Stomach (tissue), 8 donors: ENCODE measurements at regions not wholly inside any gene's neighbourhood (a gene's known extent, or its start where the extent isn't known, plus 50 kb on each side); places are given as distances from the start of the nearest gene placed in this dataset.

Source experiments
- DNase-seq, 2 donors: peaks; one replicate each; pipeline versions ENCODE4 v3.0.0 to v3.0.0-alpha.2; 2013 to 2019
- H3K27ac ChIP-seq, 5 donors: fragments of 200-600 bp in 4 of 5; sonication (generic) in 4 of 5; one replicate each; pipeline ENCODE4 v1.5.1; 2013 to 2019; ENCODE audit warnings: mild to moderate bottlenecking in 1 of 5, moderate library complexity in 1 of 5
- H3K27me3 ChIP-seq, 3 donors: fragments of 200-600 bp; sonication (generic); one replicate each; pipeline ENCODE4 v1.5.1; 2017 to 2019; ENCODE audit warnings: mixed run types in 1 of 3
- H3K36me3 ChIP-seq, 4 donors: fragments of 200-600 bp; sonication (generic); 1 replicate in 3 of 4; 2 replicates in 1 of 4; pipeline ENCODE4 v1.5.1; 2016 to 2019
- H3K4me1 ChIP-seq, 4 donors: fragments of 200-600 bp; sonication (generic); one replicate each; pipeline ENCODE4 v1.5.1; 2016 to 2019
- H3K4me3 ChIP-seq, 4 donors: fragments of 200-600 bp; sonication (generic) in 3 of 4; one replicate each; pipeline ENCODE4 v1.5.1; 2016 to 2019; ENCODE audit warnings: mild to moderate bottlenecking in 1 of 4
- H3K9me3 ChIP-seq, 4 donors: fragments of 200-600 bp; sonication (generic); one replicate each; pipeline ENCODE4 v1.5.1; 2016 to 2019
- CTCF ChIP-seq, 7 experiments: fragments of 450-650 bp in 4 of 7; fragments of 200-600 bp in 3 of 7; sonication (generic) in 3 of 7; IDR thresholded peaks; one replicate each; pipeline ENCODE4 v1.5.1; 2016 to 2019; ENCODE audit warnings: antibody characterized with exemption in 7 of 7, control low read depth in 2 of 7, mild to moderate bottlenecking in 1 of 7
- EP300 ChIP-seq: sonication (generic); formaldehyde crosslinking; IDR thresholded peaks from one replicate; pipeline ENCODE4 v1.6.1; 2017; ENCODE audit warnings: antibody characterized with exemption
- POLR2A ChIP-seq, 4 donors: fragments of 450-650 bp; IDR thresholded peaks; one replicate each; pipeline ENCODE4 v1.6.1; 2016; ENCODE audit warnings: antibody characterized with exemption in 4 of 4, control low read depth in 2 of 4, mild to moderate bottlenecking in 1 of 4, moderate library complexity in 1 of 4
- POLR2AphosphoS5 ChIP-seq, 3 donors: sonication (generic); formaldehyde crosslinking; IDR thresholded peaks; one replicate each; pipeline ENCODE4 v1.6.1; 2016; ENCODE audit warnings: antibody characterized with exemption in 3 of 3
- WGBS, 5 donors: extraction: QIAGEN DNeasy Blood & Tissue Kit in 3 of 5; methylation state at CpG; one replicate each; pipeline versions ENCODE4 v1.1.5 to v1.1.7; 2013 to 2018; 5-methylcytosine and 5-hydroxymethylcytosine counted together
- intact Hi-C: fragments of 100-400 bp; cut with DNase I; formaldehyde crosslinking; loops from one replicate; pipeline ENCODE4 v1.15.1; 2023; ENCODE audit warnings: low total_unique reads
- donor health status: healthy with polysubstance abuse.
- donor health status: Bipolar disorder and iron deficiency.
- donor health status: healthy.

- intact Hi-C loops: no loop called here
- Histone ChIP-seq H3K4me1 (no peaks in the 10 kb centered on the region), H3K4me3 (no peak overlapping the region), H3K27me3 (peaks cover 0 to 45% (median 0%) of the 10 kb centered on the region in 3 donors), H3K36me3 (no peaks in the 10 kb centered on the region), H3K9me3 (peaks cover 0 to 15% (median 10%) of the 10 kb centered on the region in 4 donors), H3K27ac (no peak overlapping the region)
- TF ChIP-seq EP300 (no peak), CTCF (IDR thresholded peaks at IDR 0.05) (peak in 1 of 7 experiments; percentile 10)
- no peak for DNase-seq
- WGBS, 5 donors: 79 to 96% (median 90%) methylated on average over 4 of the region's 4 CpGs
Observed at GRCh38 chr17:5793157-5793556, 208.8 kb upstream of the NLRP1 start.

GRCh38 chr17:5793899-5794298 is 209.6 kb upstream of the NLRP1 start:
- no peaks in the 10 kb centered on the region for H3K36me3 ChIP-seq
- no peak for DNase-seq
- peaks cover 0 to 15% (median 10%) of the 10 kb centered on the region in 4 donors for H3K9me3 ChIP-seq
- H3K27ac ChIP-seq: no peak overlapping the region
- intact Hi-C loops: no loop called here
- no peak overlapping the region for H3K4me3 ChIP-seq
- peaks cover 0 to 46% (median 0%) of the 10 kb centered on the region in 3 donors for H3K27me3 ChIP-seq
- WGBS, 5 donors: 26 to 30% (median 29%) methylated on average over 2 of the region's 2 CpGs
- TF ChIP-seq CTCF (IDR thresholded peaks at IDR 0.05) (no peak), EP300 (no peak), POLR2A (IDR thresholded peaks at IDR 0.05) (no peak), POLR2AphosphoS5 (IDR thresholded peaks at IDR 0.05) (no peak)
- H3K4me1 ChIP-seq: no peaks in the 10 kb centered on the region

DNA sequence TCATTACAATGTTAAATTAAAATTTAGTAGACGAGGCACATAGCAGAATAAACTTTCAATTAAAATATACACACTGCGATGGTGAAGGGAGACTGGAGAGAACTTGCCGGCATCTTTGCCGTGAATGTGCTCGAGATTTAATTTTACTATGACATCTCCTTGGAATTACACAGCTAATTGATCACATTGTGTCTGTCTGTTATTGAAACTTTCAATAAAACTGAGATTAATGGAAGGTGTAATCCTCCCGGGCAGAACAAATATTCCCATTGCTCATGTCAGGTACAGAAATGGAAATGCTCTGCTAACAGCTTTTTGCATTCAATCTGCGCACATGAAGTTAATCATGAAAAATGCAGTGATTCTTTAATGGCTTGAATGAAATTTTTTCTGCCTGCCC is 210.1 kb upstream of the NLRP1 start:
- intact Hi-C loops: no loop called here
- Histone ChIP-seq H3K27me3 (peaks cover 0 to 48% (median 0%) of the 10 kb centered on the region in 3 donors), H3K4me1 (no peaks in the 10 kb centered on the region), H3K27ac (no peak overlapping the region), H3K4me3 (no peak overlapping the region), H3K9me3 (peaks cover 0 to 15% (median 10%) of the 10 kb centered on the region in 4 donors), H3K36me3 (no peaks in the 10 kb centered on the region)
- TF ChIP-seq POLR2AphosphoS5 (IDR thresholded peaks at IDR 0.05): no peak
- no peak for TF ChIP-seq EP300
- no peak for TF ChIP-seq POLR2A (IDR thresholded peaks at IDR 0.05)
- TF ChIP-seq CTCF (IDR thresholded peaks at IDR 0.05): no peak
- no peak for DNase-seq
- WGBS, 5 donors: 80 to 89% (median 86%) methylated on average over 7 of the region's 7 CpGs

- Histone ChIP-seq H3K27me3 (peaks cover 0 to 47% (median 0%) of the 10 kb centered on the region in 3 donors), H3K4me3 (no peak overlapping the region), H3K9me3 (peaks cover 0 to 15% (median 10%) of the 10 kb centered on the region in 4 donors), H3K4me1 (no peaks in the 10 kb centered on the region), H3K36me3 (no peaks in the 10 kb centered on the region), H3K27ac (no peak overlapping the region)
- intact Hi-C loops: no loop called here
- DNase-seq: no peak
- 70 to 87% (median 74%) methylated on average over 6 of the region's 6 CpGs for WGBS, 5 donors
- no peak for TF ChIP-seq POLR2A (IDR thresholded peaks at IDR 0.05)
- no peak for TF ChIP-seq POLR2AphosphoS5 (IDR thresholded peaks at IDR 0.05)
- TF ChIP-seq EP300: no peak
- TF ChIP-seq CTCF (IDR thresholded peaks at IDR 0.05): no peak
Observed at GRCh38 chr17:5794881-5795506, 210.7 kb upstream of the NLRP1 start.
